HG03103 (cell line): ENCODE measurements at regions not wholly inside any gene's neighbourhood (a gene's known extent, or its start where the extent isn't known, plus 50 kb on each side); places are given as distances from the start of the nearest gene placed in this dataset.
"Not testable (repeated sequence)": the region's sequence is repeated elsewhere in the genome, so short reads cannot be mapped to it uniquely, and the experiment has no call there.

Experiments
- ATAC-seq: cut with Tn5 transposase; IDR thresholded peaks from one replicate; pipeline ENCODE4 v1.9.1; 2021; ENCODE audit warnings: low read depth; ENCODE audit not compliant: unreplicated experiment

DNA sequence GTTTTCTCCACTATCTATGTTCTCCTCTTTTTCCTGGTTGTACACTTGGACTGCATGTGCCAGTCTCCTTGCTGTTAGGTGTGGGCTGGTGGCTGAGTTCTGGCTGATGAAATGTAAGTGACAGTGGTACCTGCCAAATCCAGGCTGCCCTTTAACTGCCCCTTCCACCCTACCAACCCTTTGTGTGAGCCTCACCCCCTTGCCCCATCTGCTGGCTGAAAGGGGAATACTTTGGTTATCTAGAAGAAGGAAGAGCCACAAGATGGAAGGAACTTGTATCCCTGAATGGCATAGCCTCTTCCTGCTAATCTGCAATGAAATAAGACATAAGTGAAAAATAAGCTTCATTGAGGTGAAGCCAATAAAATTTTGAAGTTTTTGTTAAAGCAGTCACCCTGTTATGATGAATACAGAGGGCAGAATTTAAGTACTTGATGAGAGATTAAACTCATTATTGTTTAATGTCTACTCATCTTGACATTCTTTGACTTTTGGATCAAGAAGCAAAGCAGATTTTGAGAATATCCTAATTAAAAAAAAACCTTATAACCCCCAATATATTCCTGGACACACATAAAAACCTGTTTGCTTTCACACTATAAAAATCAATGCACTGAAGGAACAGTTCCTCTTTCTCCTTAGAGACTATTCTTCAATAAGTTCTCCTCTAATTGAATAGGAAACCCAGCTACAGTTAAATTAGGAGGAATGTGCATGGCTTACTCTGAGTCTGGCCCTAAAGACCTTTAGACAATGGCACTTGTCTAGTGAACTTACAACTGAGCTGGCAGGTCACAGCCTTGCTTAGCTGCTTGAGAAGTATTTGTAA lies 262.6 kb upstream of the BTG1 start:
- no peak for ATAC-seq

DNA sequence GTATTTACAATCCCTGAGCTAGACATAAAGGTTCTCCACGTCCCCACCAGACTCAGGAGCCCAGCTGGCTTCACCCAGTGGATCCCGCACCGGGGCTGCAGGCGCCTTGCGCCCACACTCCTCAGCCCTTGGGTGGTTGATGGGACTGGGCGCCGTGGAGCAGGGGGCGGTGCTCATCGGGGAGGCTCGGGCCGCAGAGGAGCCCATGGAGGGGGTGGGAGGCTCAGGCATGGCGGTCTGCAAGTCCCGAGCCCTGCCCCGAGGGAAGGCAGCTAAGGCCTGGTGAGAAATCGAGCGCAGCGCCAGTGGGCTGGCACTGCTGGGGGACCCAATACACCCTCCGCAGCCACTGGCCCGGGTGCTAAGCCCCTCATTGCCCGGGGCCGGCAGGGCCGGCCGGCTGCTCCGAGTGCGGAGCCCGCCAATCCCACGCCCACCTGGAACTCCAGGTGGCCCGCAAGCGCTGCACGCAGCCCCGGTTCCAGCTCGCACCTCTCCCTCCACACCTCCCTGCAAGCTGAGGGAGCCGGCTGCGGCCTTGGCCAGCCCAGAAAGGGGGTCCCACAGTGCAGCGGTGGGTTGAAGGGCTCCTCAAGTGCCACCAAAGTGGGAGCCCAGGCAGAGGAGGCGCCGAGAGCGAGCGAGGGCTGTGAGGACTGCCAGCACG lies 260.9 kb upstream of the BTG1 start:
- ATAC-seq = not testable (repeated sequence)

DNA sequence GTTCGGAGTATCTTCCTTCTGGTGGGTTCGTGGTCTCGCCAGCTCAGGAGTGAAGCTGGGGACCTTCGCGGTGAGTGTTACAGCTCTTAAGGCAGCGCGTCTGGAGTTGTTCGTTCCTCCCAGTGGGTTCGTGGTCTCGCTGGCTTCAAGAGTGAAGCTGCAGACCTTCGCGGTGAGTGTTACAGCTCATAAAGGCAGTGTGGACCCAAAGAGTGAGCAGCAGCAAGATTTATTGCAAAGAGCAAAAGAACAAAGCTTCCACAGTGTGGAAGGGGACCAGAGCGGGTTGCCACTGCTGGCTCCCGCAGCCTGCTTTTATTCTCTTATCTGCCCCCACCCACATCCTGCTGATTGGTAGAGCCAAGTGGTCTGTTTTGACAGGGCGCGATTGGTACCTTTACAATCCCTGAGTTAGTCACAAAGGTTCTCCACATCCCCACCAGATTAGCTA lies 260.2 kb upstream of the BTG1 start:
- ATAC-seq = not testable (repeated sequence)

DNA sequence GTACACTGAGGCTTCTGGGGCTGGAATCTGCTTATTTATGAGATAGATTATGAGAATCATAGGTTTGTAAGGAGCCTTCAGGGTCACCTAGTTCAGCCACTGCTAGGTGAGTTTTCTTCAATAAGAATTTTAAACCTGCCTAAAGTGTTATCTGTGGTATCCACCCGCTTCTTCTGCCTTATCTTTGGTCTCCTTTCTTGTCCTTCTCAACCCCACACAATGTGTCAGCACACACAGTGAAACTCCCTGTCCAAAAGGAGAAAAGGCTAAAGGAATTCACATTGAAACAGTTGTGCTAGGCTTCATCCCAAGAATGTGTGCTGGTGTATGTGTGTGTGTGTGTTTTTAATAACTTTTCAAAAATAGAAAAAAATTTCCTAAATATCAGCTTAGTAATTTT lies 259.3 kb upstream of the BTG1 start:
- no peak for ATAC-seq

DNA sequence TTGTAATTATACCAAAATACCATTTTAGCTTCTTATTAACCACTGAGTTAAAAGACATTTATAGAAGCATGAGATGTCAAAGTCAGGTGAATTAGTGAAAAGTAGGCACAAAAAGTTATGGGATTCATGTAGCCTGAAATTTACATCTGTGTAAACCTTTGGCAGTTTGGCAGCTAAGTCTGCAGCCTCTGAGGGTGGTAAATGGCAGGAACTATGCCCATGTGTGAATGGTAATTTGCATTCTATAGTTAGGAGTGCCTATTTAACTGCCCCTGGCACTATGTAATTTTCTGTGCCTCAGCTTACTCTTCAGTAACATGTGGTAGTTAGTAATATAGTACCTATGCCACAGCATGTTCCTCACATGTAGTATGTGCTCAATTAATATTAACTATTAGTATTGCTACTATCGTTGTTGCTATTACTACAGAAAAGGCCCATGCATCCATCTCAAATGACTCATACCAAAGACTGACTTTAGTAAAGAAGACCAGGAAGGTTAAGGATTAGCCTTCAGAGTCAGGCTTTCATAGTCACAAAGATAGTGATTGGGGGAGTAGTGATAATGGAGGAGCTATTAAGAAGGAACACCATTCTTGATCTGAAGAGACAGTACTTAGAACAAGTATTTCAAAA lies 258.7 kb upstream of the BTG1 start:
- no peak for ATAC-seq

DNA sequence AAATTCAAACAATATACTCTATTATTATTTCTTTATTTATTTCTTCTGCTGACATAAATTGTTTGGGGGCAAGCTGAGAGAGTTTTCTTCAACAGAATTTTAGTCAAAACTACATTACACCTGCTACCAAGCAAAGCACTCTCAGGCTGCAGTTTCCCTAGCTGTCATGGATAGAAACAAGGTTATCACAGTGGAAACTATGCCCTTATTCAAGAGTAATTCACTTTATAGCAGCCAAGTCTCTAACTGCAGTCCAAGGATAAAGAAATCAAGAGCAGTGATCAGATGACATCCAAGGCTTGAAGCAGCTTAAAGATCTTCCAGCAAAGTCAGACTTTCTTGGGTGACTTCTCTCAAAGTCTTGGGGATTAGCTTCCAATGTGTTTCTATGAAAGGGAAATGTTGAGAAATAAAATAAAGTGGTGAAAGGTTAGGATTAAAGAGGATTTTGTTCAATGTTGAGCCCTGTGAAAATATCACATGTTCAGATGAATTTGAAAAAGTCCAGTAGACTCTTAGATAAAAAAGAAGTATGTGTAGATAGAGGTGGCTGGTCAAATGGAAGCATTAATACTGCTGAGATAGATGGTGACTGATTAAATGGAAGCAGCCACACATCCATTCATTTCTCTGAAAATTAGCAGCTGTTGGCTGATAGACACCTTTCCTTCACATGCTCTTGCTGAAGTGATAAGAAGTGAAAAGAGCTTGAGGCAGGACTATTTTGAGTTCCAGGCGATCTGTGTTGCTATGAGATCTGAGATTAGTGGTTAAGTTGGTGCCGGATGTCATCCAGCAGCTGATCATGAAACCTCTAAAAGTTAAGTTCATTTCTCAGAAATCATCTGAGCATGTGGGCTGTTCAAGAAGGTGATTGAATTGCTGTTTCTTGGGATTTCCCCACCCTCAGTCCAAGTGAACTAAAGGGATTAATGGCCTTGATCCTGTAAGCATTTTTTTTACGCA lies 257.8 kb upstream of the BTG1 start:
- ATAC-seq = peak; percentile 85

DNA sequence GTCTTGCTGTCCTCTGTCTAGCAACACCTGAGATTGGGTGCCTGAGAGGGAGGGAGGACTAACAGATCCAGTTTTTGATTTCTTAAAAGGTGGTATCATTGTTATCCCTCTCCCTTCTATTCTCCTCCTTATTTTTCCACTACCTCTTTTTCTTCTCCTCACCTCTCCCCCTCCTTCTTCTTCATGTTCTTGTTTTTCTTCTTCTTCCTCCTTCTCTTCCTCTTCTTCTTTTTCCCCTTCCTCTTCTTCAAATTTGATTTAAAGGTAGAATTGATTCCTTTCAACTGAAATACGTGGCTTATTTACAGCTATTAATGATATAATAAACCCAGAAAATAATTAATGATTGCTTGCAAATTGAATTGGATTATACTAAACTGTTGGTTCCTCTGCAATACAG lies 256.8 kb upstream of the BTG1 start:
- ATAC-seq = no peak

DNA sequence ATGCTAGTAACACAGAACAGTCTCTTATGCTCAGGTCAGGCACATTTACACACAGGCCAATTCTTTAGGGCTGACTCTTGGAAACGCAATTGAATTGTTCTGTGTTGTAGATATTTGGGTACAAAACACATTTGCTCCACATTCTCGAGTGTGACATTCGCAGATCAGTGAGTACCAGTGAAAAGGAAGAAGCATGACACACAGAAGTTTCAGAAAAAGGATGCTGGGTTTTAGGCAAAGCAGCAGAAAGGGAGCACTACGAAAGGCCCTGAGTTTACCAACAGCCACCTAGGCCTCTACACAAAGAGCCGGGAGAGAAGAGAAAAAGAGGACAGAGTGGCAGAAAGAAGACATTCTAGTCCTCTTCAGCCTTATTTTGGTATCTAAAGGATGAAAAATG lies 254.4 kb upstream of the BTG1 start:
- no peak for ATAC-seq

DNA sequence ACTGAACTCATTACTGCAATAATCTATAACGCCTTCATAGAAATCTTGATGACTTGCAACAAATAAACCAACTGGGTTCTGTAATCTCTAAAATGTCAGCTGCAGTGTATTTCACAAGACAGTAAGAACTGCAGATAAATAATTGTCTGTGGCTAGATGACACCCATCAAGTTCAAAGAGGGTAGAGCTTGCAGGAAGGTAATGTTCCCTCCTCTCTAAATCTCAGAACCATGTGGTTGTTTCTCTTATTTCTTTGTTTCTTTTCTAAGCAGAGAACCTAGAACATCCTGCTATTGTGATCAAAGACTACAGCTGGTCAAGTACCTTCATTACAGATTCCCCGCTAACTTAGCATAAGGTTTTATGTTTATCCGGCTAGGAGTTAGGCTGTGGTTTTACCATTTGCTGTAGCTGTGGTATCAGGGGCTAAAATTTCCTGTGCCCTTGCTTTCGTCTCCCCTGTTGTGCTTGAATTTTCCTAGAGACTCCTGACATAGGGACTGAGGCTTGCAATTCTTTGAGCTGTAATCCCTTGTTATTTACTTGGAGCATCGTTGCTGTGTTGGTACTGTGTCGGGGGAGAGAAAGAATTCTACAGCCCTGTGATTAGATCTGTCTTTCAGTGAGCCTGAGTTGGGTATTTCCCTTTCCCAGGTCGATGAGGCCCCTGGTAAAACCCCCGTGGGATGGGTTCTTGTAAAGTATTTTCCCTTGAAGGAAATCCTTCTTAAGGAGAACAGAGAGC lies 253.1 kb upstream of the BTG1 start:
- ATAC-seq = no peak

DNA sequence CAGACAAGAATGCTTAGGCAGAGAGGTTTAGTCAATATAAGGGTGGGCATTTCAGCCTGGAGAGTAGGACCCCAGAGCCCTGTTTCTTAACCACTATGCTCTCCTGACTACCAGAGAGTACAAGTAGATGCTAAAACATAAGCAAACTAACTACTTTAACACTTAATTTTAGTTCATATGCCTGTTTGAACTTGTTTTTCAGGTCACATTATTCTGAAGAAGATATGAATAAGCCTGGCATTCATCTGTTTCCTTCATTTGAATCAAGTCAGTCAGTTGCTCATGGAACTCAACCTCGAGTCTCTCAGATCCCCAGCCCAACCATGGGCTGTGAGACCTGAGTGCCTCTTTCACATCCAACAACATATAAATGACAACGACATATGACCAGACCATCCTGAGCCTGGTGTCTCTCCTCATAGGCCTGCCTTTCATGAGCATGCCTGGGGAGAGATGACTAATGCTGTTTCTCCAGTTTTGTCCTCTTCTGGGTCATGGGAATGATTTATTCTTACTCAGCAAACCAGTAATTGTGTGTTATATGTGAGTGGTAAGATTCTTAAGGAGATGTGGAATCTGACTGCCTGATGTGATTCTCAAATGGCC lies 251.1 kb upstream of the BTG1 start:
- ATAC-seq = no peak

DNA sequence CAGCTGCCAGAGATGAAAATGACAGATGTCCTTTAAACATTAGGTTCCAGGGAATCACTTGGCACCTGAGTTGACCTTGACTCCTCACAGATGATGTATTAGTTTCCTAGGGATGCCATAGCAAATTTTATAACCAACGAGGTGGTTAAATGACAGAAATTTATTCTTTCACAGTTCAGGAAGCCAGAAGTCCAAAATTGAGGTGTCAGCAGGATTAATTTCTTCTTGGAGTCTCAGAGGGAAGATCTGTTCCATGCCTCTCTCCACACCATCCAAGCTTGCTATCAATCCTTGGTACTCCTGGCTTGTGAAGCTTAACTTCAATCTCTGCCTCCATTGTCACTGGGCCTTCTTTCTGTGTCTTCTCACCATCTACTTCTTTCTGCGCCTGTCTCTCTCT lies 249.7 kb upstream of the BTG1 start:
- ATAC-seq = no peak

DNA sequence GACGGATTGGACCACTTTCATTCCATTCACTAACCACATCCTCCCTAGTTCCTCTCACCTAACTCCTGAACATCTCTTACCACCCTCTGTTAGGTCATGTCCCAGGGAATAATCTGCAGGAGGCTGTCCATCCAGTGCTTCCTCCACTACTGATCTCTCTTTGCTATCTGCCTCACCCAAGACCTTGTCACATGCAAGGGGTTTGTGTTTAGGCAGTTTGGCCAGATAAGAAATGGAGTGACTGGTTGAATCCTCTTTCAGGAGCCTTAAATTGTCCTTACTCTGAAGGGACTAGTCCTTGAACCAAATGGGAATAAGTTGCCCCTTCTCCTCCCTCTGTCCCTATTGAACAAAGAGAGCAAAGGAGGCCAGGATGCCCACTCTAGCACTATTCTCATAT lies 249.2 kb upstream of the BTG1 start:
- ATAC-seq = no peak

DNA sequence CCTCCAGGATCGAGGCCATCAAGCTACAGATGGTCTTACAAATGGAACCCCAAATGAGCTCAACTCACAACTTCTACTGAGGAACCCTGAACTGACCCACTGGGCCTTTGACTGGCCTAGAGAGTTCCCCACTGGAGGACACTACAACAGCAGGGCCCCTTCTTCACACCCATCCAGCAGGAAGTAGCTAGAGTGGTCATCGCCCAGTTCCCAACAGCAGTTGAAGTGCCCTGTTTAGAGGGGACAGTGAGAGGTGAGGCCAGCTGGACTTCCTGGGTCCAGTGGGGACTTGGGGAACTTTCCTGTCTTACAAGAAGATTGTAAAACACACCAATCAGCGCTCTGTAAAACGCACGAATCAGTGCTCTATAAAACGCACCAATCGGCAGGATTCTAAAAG lies 247.9 kb upstream of the BTG1 start:
- ATAC-seq = no peak

DNA sequence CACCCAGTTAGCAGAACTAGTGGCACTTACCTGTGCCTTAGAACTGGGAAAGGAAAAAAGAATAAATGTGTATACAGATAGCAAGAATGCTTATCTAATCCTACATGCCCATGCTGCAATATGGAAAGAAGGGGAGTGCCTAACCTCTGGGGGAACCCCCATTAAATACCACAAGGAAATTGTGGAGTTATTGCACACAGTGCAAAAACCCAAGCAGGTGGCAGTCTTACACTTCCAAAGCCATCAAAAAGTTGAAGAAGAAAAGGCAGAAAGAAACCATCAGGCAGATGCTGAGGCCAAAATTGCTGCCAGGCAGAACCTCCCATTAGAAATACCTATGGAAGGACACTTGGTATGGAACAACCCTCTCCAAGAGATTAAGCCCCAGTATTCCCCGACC lies 246.1 kb upstream of the BTG1 start:
- ATAC-seq = not testable (repeated sequence)

DNA sequence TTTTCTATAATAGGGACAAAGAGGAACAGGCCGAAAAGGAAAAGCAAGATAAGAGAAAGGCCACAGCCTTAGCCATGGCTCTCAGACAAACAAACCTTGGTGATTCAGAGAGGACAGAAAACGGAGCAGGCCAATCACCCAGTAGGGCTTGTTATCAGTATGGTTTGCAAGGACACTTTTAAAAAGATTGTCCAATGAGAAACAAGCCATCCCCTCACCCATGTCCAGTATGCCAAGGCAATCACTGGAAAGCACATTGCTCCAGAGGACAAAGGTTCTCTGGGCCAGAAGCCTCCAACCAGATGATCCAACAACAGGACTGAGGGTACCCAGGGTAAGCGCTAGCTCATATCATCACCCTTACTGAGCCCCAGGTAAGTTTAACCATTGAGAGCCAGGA lies 243.8 kb upstream of the BTG1 start:
- ATAC-seq = no peak

DNA sequence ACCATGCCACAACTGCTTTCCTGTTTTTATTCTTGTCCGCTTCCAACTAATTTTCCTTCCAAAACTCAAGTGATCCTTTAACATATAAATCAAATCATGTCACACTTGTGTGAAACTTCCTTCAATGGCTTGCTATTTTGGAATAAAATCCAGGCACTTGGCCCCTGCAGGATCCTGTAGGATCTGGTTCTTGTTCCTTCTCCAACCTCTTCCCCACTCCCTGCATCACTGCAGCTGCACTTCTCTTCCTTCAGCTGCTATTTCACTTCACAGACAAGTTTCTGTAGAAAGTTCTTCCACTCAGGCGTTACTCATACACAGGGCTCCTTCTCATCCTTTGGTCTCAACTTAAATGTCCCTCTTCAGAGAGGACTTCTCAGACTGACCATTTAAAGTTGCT lies 239.7 kb upstream of the BTG1 start:
- no peak for ATAC-seq

DNA sequence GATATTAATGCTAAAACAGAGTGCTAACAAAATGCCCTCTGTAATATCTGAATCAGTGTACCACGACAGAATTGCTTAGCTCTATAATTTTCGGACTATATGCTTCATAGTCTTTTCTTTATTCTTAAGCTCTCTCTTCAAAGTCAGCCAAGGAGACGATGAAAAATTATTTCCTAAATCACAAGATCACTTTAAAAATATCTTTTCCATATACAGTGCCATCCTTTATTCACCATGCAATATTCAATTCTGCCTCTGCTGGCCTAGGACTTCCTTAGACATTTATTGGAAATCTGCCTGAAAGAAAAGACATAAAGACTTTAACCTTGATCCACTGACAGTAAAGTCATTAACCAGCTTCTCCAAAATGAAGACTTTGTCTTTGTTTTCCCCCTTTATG lies 238.9 kb upstream of the BTG1 start:
- ATAC-seq = no peak

DNA sequence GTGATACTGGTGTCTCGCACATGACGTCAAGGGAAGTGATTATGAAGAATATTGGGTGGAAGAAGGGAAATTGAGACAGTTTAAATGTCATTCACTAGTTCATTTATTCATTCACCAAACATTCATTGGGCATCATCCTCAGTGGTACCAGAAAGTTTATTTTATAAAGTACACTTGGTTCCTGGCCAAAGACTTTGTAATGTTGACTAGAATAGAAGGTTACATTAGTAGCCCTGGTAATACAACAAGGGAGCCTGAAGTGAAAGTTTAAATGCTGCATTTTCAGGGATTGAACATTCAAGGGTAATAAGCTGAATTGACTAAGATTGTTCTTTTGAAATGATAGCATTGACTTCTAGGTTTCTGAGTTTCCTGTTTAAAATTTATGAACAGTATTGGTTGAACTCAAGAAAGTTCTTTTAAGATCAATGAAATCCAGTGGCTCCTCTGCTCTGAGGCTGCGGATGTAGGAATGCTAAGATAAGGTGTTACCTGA lies 236.8 kb upstream of the BTG1 start:
- ATAC-seq = no peak

DNA sequence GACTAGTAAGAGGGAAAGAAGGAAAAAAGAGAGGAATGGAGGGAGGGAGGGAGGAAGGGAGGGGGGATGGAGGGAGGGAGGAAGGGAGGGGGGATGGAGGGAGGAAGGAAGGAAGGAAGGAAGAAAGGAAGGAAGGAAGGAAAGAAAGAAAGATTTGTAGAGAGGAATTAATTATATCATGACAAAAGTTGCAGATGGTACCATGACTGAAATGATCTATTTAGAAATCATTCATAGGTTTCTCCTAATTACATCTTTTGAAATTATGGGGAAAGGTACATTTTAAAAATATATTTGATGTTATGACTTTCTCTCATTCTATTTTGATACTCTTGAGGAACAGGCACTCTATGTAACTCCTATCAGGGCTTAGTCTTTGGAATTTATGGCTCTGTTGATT lies 236.2 kb upstream of the BTG1 start:
- ATAC-seq = no peak
